IMR-90 (cell line): ENCODE measurements at regions not wholly inside any gene's neighbourhood (a gene's known extent, or its start where the extent isn't known, plus 50 kb on each side); places are given as distances from the start of the nearest gene placed in this dataset.

Experiments
- ATAC-seq: fragments of 200-7000 bp; cut with Tn5 transposase; 2 replicates; pipeline ENCODE4 v1.9.1; 2020; ENCODE audit warnings: low read depth, mild to moderate bottlenecking, moderate library complexity
- BruUV-seq: library from RNA; stranded (reverse); fragments of 400-500 nt; replicated peaks from 2 replicates; lab custom pipeline; 2021; lab: Mats Ljungman, UMichigan
- CTCF ChIA-PET: fragments of 300-600 bp; formaldehyde crosslinking; extraction: SDS; loops from one replicate; lab custom pipeline; 2021; ENCODE audit warnings: antibody characterized with exemption; lab: Yijun Ruan, JAX
- POLR2A ChIA-PET: fragments of 300-600 bp; sonication (Branson Sonifier 250); formaldehyde crosslinking; loops from one replicate; lab custom pipeline; 2022; ENCODE audit warnings: antibody characterized with exemption; ENCODE audit not compliant: unreplicated experiment; lab: Charles Lee
- DNase-seq: peaks from one replicate; pipeline ENCODE4 v3.0.0; 2013
- H2AFZ ChIP-seq: replicated peaks from 2 replicates; pipeline ENCODE3; 2013; ENCODE audit warnings: low read length, mild to moderate bottlenecking; ENCODE audit not compliant: poor library complexity
- H2AK5ac ChIP-seq: 2 replicates; pipeline ENCODE4 v1.6.1; 2013; ENCODE audit warnings: low read depth, low read length, inconsistent platforms
- H2AK9ac ChIP-seq: replicated peaks from 2 replicates; pipeline ENCODE3; 2013; ENCODE audit warnings: mild to moderate bottlenecking, low read depth, low read length, moderate library complexity; ENCODE audit not compliant: poor library complexity
- H2BK120ac ChIP-seq: 2 replicates; pipeline ENCODE4 v1.6.1; 2013; ENCODE audit warnings: low read depth, low read length, inconsistent platforms
- H2BK15ac ChIP-seq: 3 replicates; pipeline ENCODE4 v1.6.1; 2013; ENCODE audit warnings: low read depth, low read length, inconsistent platforms
- H2BK20ac ChIP-seq: 2 replicates; pipeline ENCODE4 v1.6.1; 2013; ENCODE audit warnings: low read depth, mild to moderate bottlenecking, inconsistent platforms, low read length, moderate library complexity
- H2BK5ac ChIP-seq: 2 replicates; pipeline ENCODE4 v1.6.1; 2013; ENCODE audit warnings: mild to moderate bottlenecking, low read depth, low read length, inconsistent platforms; ENCODE audit not compliant: poor library complexity, severe bottlenecking
- H3K14ac ChIP-seq: replicated peaks from 2 replicates; pipeline ENCODE4 v1.6.1; 2013; ENCODE audit warnings: low read depth, low read length, inconsistent platforms
- H3K18ac ChIP-seq: 2 replicates; pipeline ENCODE4 v1.6.1; 2013; ENCODE audit warnings: low read depth, low read length, control low read depth
- H3K23ac ChIP-seq: 2 replicates; pipeline ENCODE4 v1.6.1; 2013; ENCODE audit warnings: low read depth, low read length, inconsistent platforms
- H3K27ac ChIP-seq: 2 replicates; pipeline ENCODE4 v1.5.1; 2013; ENCODE audit warnings: mild to moderate bottlenecking, control low read depth, low read length; ENCODE audit not compliant: insufficient read depth
- H3K27me3 ChIP-seq: 2 replicates; pipeline ENCODE4 v1.6.1; 2013; ENCODE audit warnings: low read length; ENCODE audit not compliant: control insufficient read depth, insufficient read depth
- H3K36me3 ChIP-seq: 2 replicates; pipeline ENCODE4 v1.6.1; 2013; ENCODE audit warnings: low read length, mixed read lengths; ENCODE audit not compliant: control insufficient read depth, insufficient read depth
- H3K4ac ChIP-seq: 2 replicates; pipeline ENCODE4 v1.6.1; 2013; ENCODE audit warnings: low read depth, low read length, inconsistent platforms
- H3K4me1 ChIP-seq: 2 replicates; pipeline ENCODE4 v1.6.1; 2013; ENCODE audit warnings: low read length, mixed read lengths; ENCODE audit not compliant: control insufficient read depth, insufficient read depth
- H3K4me2 ChIP-seq: 2 replicates; pipeline ENCODE4 v1.6.1; 2013; ENCODE audit warnings: low read depth, mild to moderate bottlenecking, control low read depth, low read length, moderate library complexity
- H3K4me3 ChIP-seq: 2 replicates; pipeline ENCODE4 v1.5.1; 2013; ENCODE audit warnings: low read depth, mild to moderate bottlenecking, control low read depth, low read length, moderate library complexity; ENCODE audit not compliant: insufficient read depth
- H3K56ac ChIP-seq: 2 replicates; pipeline ENCODE4 v1.6.1; 2013; ENCODE audit warnings: low read length, inconsistent platforms; ENCODE audit not compliant: insufficient read depth; ENCODE audit errors: extremely low read depth
- H3K79me1 ChIP-seq, 2 experiments: 2 replicates each; pipeline ENCODE4 v1.6.1; 2013; ENCODE audit warnings: low read length in 2 of 2, inconsistent platforms in 1 of 2, low read depth in 1 of 2
- H3K9ac ChIP-seq: 2 replicates; pipeline ENCODE4 v1.6.1; 2013; ENCODE audit warnings: low read depth, low read length, control low read depth
- H3K9me1 ChIP-seq: 2 replicates; pipeline ENCODE4 v1.6.1; 2013; ENCODE audit warnings: low read length, inconsistent platforms; ENCODE audit not compliant: insufficient read depth
- H3K9me3 ChIP-seq: 2 replicates; pipeline ENCODE4 v1.6.1; 2013; ENCODE audit warnings: low read length; ENCODE audit not compliant: control insufficient read depth, insufficient read depth
- H4K20me1 ChIP-seq: 2 replicates; pipeline ENCODE4 v1.6.1; 2013; ENCODE audit warnings: low read length, inconsistent platforms; ENCODE audit not compliant: insufficient read depth
- H4K5ac ChIP-seq: 2 replicates; pipeline ENCODE4 v1.6.1; 2013; ENCODE audit warnings: mild to moderate bottlenecking, low read depth, low read length, control low read depth
- H4K8ac ChIP-seq, 2 experiments: 2 replicates each; pipeline ENCODE4 v1.6.1; 2013; ENCODE audit warnings: low read depth in 2 of 2, low read length in 2 of 2, control low read depth in 1 of 2, inconsistent platforms in 1 of 2
- H4K91ac ChIP-seq: 2 replicates; pipeline ENCODE4 v1.6.1; 2013; ENCODE audit warnings: low read depth, low read length, inconsistent platforms; ENCODE audit not compliant: insufficient read depth
- BHLHE40 ChIP-seq: fragments of 150-350 bp; IDR thresholded peaks from 2 replicates; pipeline ENCODE4 v1.6.1; 2016; ENCODE audit warnings: mild to moderate bottlenecking, low read depth, low read length
- CEBPB ChIP-seq: IDR thresholded peaks from 2 replicates; pipeline ENCODE4 v1.6.1; 2012; ENCODE audit warnings: low read depth, low read length, improper control_type of control experiment
- CHD1 ChIP-seq: IDR thresholded peaks from 2 replicates; pipeline ENCODE4 v1.6.1; 2012; ENCODE audit warnings: low read depth, low read length, improper control_type of control experiment
- CTCF ChIP-seq: conservative IDR thresholded peaks from 2 replicates; pipeline ENCODE4 v1.5.1; 2012; ENCODE audit warnings: mild to moderate bottlenecking, low read depth, low read length, improper control_type of control experiment
- ELK1 ChIP-seq: fragments of 150-350 bp; IDR thresholded peaks from 2 replicates; pipeline ENCODE4 v1.6.1; 2016; ENCODE audit warnings: low read depth, mild to moderate bottlenecking, low read length, moderate library complexity, borderline replicate concordance
- FOS ChIP-seq: fragments of 150-350 bp; IDR thresholded peaks from 2 replicates; pipeline ENCODE4 v1.6.1; 2016; ENCODE audit warnings: low read depth, low read length
- MAFK ChIP-seq: IDR thresholded peaks from 2 replicates; pipeline ENCODE4 v1.6.1; 2012; ENCODE audit warnings: low read depth, low read length, improper control_type of control experiment
- MAZ ChIP-seq: IDR thresholded peaks from 2 replicates; pipeline ENCODE4 v1.6.1; 2012; ENCODE audit warnings: low read depth, mild to moderate bottlenecking, low read length, improper control_type of control experiment, moderate library complexity, borderline replicate concordance
- MXI1 ChIP-seq: IDR thresholded peaks from 2 replicates; pipeline ENCODE4 v1.6.1; 2012; ENCODE audit warnings: low read depth, mild to moderate bottlenecking, low read length, moderate library complexity, borderline replicate concordance
- NFE2L2 ChIP-seq: fragments of 150-350 bp; IDR thresholded peaks from 2 replicates; pipeline ENCODE4 v1.6.1; 2016; ENCODE audit warnings: low read depth, mild to moderate bottlenecking, low read length
- POLR2A ChIP-seq: IDR thresholded peaks from 2 replicates; pipeline ENCODE4 v1.6.1; 2012; ENCODE audit warnings: mild to moderate bottlenecking, low read depth, low read length
- RAD21 ChIP-seq: IDR thresholded peaks from 2 replicates; pipeline ENCODE4 v1.6.1; 2012; ENCODE audit warnings: low read length, improper control_type of control experiment
- RCOR1 ChIP-seq: IDR thresholded peaks from 2 replicates; pipeline ENCODE4 v1.6.1; 2012; ENCODE audit warnings: mild to moderate bottlenecking, low read length, improper control_type of control experiment; ENCODE audit not compliant: insufficient replicate concordance
- USF2 ChIP-seq: fragments of 150-350 bp; IDR thresholded peaks from 2 replicates; pipeline ENCODE4 v1.6.1; 2017; ENCODE audit warnings: mild to moderate bottlenecking, antibody characterized with exemption, low read length, low read depth
- WGBS, 2 experiments: methylation state at CpG; one replicate each; pipeline versions ENCODE4 v1.1.5 to v1.1.7; 2013; ENCODE audit warnings: missing lambda C conversion rate in 2 of 2; ENCODE audit not compliant: insufficient read length in 1 of 2; ENCODE audit errors: extremely low coverage in 2 of 2; 5-methylcytosine and 5-hydroxymethylcytosine counted together
- dilution Hi-C: fragments of 300-500 bp; cut with HindIII; formaldehyde crosslinking; loops from one replicate; pipeline ENCODE4 v1.14.3; 2018; ENCODE audit warnings: low sequenced_read_pairs; ENCODE audit not compliant: unreplicated experiment
- in situ Hi-C: fragments of 300-500 bp; cut with MboI; formaldehyde crosslinking; loops from 3 replicates; pipeline ENCODE4 v1.14.3; 2019; ENCODE audit warnings: low sequenced_read_pairs, inconsistent platforms, mixed read lengths
- intact Hi-C: fragments of 100-400 bp; cut with micrococcal nuclease; formaldehyde crosslinking; loops from 2 replicates; pipeline ENCODE4 v1.10.0; 2022

GRCh38 chr13:60862036-60862435, 465.0 kb downstream of the TDRD3 start:
- Histone ChIP-seq H3K4me2 (no peak overlapping the region), H3K9me3 (peaks cover 6% of the 10 kb centered on the region), H3K23ac (no peak overlapping the region), H3K9ac (no peak overlapping the region), H3K27me3 (no peaks in the 10 kb centered on the region), H4K8ac (no peak overlapping the region), H3K9me1 (no peaks in the 10 kb centered on the region), H2AK9ac (no peak overlapping the region), H4K91ac (no peak overlapping the region), H2BK20ac (no peak overlapping the region), H3K4me3 (no peak overlapping the region), H3K4ac (no peak overlapping the region), H2AFZ (no peak overlapping the region), H3K56ac (no peak overlapping the region), H4K20me1 (no peaks in the 10 kb centered on the region), H3K27ac (no peak overlapping the region), H4K5ac (no peak overlapping the region), H3K79me1 (no peaks in the 10 kb centered on the region), H2AK5ac (no peak overlapping the region), H2BK15ac (no peak overlapping the region), H3K14ac (no peak overlapping the region), H3K36me3 (no peaks in the 10 kb centered on the region), H2BK120ac (no peak overlapping the region), H2BK5ac (no peak overlapping the region), H3K4me1 (no peaks in the 10 kb centered on the region), H3K18ac (no peak overlapping the region)
- POLR2A ChIA-PET = no interaction called here
- no TSS peak for BruUV-seq
- no peak for TF ChIP-seq ELK1
- TF ChIP-seq CTCF = no peak
- TF ChIP-seq MAFK = no peak
- no peak for TF ChIP-seq USF2
- TF ChIP-seq POLR2A = no peak
- no peak for TF ChIP-seq BHLHE40
- no peak for TF ChIP-seq CEBPB
- TF ChIP-seq NFE2L2 = no peak
- no peak for TF ChIP-seq MAZ
- TF ChIP-seq MXI1 = no peak
- no peak for TF ChIP-seq RAD21
- no peak for TF ChIP-seq CHD1
- TF ChIP-seq RCOR1 = no peak
- no peak for TF ChIP-seq FOS
- CTCF ChIA-PET = no interaction called here
- intact Hi-C loops (no loop called here), in situ Hi-C loops (no loop called here), dilution Hi-C loops (no loop called here)
- no CpG with 5 or more reads among the region's 1 CpG for WGBS, 2 experiments
- DNase-seq (no peak), ATAC-seq (no peak)
